ENCODE measurements at regions not wholly inside any gene's neighbourhood (a gene's known extent, or its start where the extent isn't known, plus 50 kb on each side); places are given as distances from the start of the nearest gene placed in this dataset.
"Not testable (repeated sequence)": the region's sequence is repeated elsewhere in the genome, so short reads cannot be mapped to it uniquely, and the experiment has no call there.

- no peak for DNase-seq (ENCODE audit: low spot score)
Observed at GRCh38 chr12:115811045-115811444, 466.4 kb downstream of the MED13L start.

- no peak for DNase-seq (ENCODE audit: low spot score)
Observed at GRCh38 chr12:115810122-115810901, 467.2 kb downstream of the MED13L start.

- DNase-seq (ENCODE audit: low spot score), result no peak
Observed at GRCh38 chr12:115806000-115806399, 471.5 kb downstream of the MED13L start.

GRCh38 chr12:115802767-115803166, 474.7 kb downstream of the MED13L start:
- DNase-seq (ENCODE audit: low spot score), result no peak

GRCh38 chr12:115801871-115802270, 475.6 kb downstream of the MED13L start:
- DNase-seq (ENCODE audit: low spot score), result no peak

- no peak for DNase-seq (ENCODE audit: low spot score)
Observed at GRCh38 chr12:115799610-115800009, 477.9 kb downstream of the MED13L start.

GRCh38 chr12:115798309-115798917, 479.1 kb downstream of the MED13L start:
- no peak for DNase-seq (ENCODE audit: low spot score)

GRCh38 chr12:115794659-115795081, 482.8 kb downstream of the MED13L start:
- no peak for DNase-seq (ENCODE audit: low spot score)

- no peak for DNase-seq (ENCODE audit: low spot score)
Observed at GRCh38 chr12:115791331-115791730, 486.2 kb downstream of the MED13L start.

GRCh38 chr12:115790526-115790925, 487.0 kb downstream of the MED13L start:
- DNase-seq (ENCODE audit: low spot score), result no peak

- not testable (repeated sequence) for DNase-seq (ENCODE audit: low spot score)
Observed at GRCh38 chr12:115786490-115786889, 491.0 kb downstream of the MED13L start.

GRCh38 chr12:115785548-115785947, 491.9 kb downstream of the MED13L start:
- DNase-seq (ENCODE audit: low spot score), result no peak

- DNase-seq (ENCODE audit: low spot score), result no peak
Observed at GRCh38 chr12:115776399-115776798, 501.1 kb downstream of the MED13L start.

GRCh38 chr12:115774148-115774895, 503.2 kb downstream of the MED13L start:
- DNase-seq (ENCODE audit: low spot score), result no peak

GRCh38 chr12:115771601-115772000, 505.9 kb downstream of the MED13L start:
- no peak for DNase-seq (ENCODE audit: low spot score)

GRCh38 chr12:115771065-115771464, 506.4 kb downstream of the MED13L start:
- no peak for DNase-seq (ENCODE audit: low spot score)

- DNase-seq (ENCODE audit: low spot score), result no peak
Observed at GRCh38 chr12:115770643-115771042, 506.9 kb downstream of the MED13L start.

GRCh38 chr12:115767916-115768315, 509.6 kb downstream of the MED13L start:
- DNase-seq (ENCODE audit: low spot score), result no peak

- no peak for DNase-seq (ENCODE audit: low spot score)
Observed at GRCh38 chr12:115763982-115764621, 513.4 kb downstream of the MED13L start.

- no peak for DNase-seq (ENCODE audit: low spot score)
Observed at GRCh38 chr12:115763376-115763775, 514.1 kb downstream of the MED13L start.

GRCh38 chr12:115762936-115763335, 514.6 kb downstream of the MED13L start:
- no peak for DNase-seq (ENCODE audit: low spot score)

GRCh38 chr12:115761784-115762183, 515.7 kb downstream of the MED13L start:
- no peak for DNase-seq (ENCODE audit: low spot score)
